HG02884 (cell line): ENCODE measurements at regions not wholly inside any gene's neighbourhood (a gene's known extent, or its start where the extent isn't known, plus 50 kb on each side); places are given as distances from the start of the nearest gene placed in this dataset.
A peak's percentile ranks its signal among the peaks of the same experiment; 100 is the strongest.
"Not testable (repeated sequence)": the region's sequence is repeated elsewhere in the genome, so short reads cannot be mapped to it uniquely, and the experiment has no call there.

ENCODE experiments used
- ATAC-seq: cut with Tn5 transposase; IDR thresholded peaks from one replicate; pipeline ENCODE4 v1.9.1; 2021; ENCODE audit warnings: mild to moderate bottlenecking, moderate library complexity; ENCODE audit not compliant: unreplicated experiment

GRCh38 chrX:124181515-124181914, 150.9 kb upstream of the TEX13D start:
- ATAC-seq = not testable (repeated sequence)

DNA sequence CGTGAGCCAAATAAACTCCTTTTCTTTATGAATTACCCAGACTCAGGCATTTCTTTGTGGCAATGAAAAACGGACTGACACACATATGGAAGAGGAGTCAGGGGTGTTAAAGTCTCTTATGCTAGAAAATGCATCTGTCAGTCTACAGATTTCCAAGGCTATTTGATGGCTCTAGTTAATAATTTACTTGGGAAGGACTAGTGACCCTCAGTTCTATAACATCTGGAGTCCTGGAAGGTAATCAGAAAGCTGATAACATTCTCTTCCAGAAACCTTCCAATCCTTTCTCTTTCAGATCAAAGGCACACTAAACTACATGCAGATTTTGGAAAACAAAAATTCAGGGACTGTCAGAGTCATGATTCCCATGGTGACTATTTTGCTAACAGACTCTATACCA, 142.0 kb upstream of the TEX13D start:
- ATAC-seq = no peak

GRCh38 chrX:124194199-124194598, 138.3 kb upstream of the TEX13D start:
- ATAC-seq = no peak

- no peak for ATAC-seq
These were observed 137.6 kb upstream of the TEX13D start for GRCh38 chrX:124194901-124195300.

GRCh38 chrX:124203311-124203710, 129.1 kb upstream of the TEX13D start:
- no peak for ATAC-seq

DNA sequence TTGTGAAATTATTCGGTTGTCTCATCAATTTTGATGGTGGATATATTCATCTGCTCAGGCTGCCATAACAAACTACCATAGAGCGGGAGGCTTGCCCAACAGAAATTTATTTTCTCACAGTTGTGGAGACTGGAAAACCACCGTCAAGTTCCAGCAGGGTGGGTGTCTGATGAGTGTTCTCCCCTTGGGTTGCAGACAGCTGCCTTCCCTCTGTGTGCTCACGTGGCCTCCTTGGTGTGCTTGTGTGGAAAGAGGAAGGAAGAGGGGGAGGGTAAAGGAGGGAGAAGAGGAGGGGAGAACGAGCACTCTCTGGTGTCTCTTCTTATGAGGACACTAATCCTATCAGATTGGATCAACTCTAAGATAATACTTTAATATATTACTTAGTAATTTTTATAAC, 123.8 kb upstream of the TEX13D start:
- no peak for ATAC-seq

GRCh38 chrX:124209792-124210576, 122.5 kb upstream of the TEX13D start:
- no peak for ATAC-seq

DNA sequence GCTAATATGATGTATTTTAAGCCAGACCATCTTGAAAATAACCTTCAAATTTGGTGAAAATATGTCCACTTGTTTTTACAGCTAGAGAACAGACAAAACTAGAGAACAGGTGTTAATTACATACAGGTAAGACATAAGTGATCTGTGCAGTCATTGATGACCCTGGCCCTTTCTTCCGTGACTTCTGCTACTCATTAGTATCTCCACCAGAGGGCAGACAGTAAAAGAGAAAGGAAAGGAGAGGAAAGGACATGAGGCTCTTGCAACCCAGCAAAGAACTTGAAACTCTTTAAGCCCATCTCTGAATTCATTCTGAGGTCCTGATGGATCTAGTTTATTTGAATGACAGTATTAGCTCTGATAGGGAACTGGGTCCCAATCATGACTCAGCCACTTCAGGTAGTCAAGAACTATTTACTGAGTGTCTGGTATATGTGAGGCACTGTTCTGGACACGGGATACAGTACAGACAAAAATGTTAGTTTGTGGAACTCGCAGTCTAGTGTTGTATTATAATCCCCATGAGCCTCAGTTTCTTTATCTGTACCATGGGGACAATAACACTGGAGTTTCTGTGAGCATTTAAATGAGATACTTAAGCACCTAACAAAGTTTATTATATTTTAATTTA, 121.0 kb upstream of the TEX13D start:
- peak; percentile 90 for ATAC-seq

DNA sequence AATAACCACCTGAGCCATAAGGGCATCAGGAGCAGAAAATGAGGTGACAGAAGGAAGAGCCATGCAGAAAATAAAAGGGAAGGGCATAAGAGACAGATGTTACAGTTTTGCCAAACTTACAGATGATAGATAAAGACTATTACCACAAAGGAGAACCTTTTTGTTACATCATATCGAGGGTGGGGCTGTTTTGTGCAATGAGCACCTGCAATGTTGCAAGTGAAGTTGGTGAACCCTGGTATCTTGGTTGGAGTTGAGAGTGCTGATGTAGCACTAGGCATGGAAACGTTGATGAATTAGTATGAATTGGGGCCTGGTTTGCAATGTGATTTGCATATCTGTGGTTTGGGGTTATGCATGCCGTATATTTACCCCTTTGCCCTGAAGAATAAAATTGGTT, 119.8 kb upstream of the TEX13D start:
- no peak for ATAC-seq

- ATAC-seq = no peak
These were observed 116.7 kb upstream of the TEX13D start for GRCh38 chrX:124215786-124216185.

GRCh38 chrX:124216396-124217115, 115.9 kb upstream of the TEX13D start:
- ATAC-seq = no peak

DNA sequence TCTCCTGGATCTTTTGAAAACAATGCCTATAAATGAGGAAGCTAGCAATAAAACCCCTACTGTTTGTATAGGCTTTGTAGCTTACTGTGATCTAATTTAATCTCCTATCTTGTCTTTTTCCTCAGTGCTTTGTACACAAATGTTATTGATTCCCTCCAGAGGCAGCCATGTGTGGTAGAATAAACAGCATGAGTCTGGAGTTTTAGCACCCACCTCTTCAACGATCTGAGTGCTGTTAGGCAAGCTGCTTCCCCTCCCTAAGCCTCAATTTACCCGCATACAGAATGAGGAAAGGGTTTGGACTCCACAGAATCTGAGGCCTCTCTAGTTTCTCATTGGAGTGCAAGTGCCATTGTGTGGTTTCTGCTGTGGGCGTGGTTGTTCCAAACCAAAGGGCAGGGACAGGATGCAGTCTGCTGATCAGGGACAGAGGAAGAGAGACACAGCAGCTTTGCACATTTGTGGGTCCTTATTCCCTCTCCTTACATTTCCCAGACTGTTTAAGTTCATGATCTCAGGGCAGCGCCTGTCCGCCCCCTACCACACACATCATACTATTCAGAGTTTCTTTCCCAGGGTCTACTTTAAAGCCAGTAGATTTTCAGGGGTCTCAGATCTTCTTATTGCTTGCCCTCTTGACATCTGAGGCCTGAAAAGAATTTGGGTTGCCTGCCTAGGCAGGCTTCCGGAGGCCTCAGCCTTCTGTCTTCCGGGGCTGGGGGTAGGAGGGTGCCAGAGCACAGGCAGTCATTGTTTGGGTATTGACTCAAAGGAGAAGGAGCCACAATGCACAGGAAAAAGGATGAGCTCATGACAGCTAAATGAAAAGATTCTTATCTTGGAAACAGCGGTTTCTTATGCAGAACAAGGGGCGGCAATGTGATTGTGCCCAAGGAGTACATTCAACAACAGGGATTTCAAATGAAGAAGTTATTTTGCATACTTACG, 114.9 kb upstream of the TEX13D start:
- peak; percentile 70 for ATAC-seq

DNA sequence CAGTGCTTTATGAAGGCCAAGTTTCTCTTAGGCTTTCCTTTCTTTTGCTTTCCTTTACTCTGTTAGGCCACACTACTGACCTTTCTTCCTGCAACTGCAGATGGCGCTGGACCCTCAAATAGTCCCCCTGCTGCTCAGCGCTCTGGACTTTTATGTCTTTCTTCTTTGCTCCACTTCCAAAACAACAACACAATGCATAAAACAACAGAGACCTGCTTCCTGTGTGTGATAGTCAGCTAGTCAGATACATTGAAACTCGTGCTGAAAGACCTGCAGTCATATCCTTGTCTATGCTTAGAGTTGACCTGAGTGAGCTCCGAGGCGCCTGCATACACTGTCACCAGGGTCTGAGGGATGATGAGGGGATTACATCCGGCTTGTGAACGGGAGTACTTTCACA, 108.9 kb upstream of the TEX13D start:
- no peak for ATAC-seq

DNA sequence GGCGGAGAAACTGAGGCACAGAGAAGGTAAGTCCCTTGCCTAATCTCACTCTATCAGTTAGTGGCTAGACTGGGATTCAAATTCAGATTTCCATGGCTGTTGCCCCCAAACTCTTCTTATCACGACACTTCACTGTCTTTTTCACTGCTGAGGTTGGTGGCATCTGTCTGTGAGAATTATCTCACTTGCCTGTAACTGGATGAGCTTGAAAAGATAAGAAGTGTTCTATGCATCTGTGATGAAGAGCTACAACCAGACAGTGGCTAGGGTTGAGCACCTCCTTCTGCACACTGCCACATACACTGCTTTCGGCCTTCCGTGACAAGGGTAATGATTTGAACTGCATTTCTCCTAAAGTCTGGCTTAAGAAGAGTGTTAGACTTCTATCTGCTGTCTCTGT, 107.9 kb upstream of the TEX13D start:
- no peak for ATAC-seq

DNA sequence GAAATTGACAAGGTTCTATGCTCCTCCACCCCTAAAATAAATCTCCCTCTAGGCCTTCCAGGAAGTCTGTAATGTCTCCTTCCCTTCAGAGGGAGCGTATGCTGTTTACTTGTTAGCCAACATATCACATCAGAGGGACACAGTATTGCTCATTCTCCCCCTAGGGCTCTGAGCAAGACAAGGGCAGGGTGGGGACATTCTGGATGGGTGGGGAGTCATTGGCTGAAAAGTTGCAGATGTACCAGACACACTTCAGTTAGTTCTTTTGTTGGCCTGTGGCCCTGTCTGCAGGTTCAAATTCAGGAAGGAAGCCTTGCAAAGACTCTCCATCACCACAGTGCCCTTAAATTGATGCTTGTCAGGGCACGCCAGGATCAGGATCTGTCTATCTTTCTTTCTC, 106.3 kb upstream of the TEX13D start:
- ATAC-seq = no peak

- ATAC-seq = no peak
These were observed 103.6 kb upstream of the TEX13D start for GRCh38 chrX:124228849-124229248.

GRCh38 chrX:124229374-124229773, 103.1 kb upstream of the TEX13D start:
- ATAC-seq = no peak

GRCh38 chrX:124230655-124231450, 101.6 kb upstream of the TEX13D start:
- ATAC-seq = no peak

DNA sequence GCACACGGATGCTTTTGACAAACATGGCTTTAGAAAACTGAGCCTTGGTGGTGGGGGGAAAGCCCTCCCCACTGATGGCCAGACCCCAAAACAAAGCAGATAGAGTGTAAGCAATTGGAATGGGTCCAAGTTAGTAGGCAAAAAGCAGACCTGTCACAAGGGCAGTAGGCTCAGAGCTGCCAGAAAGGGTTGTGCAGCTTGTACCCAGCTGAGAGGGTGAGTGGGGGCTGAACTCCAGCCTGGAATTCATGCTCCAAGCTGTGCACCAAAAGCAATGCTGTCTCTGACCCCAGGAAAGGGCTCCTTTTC, 101.1 kb upstream of the TEX13D start:
- ATAC-seq = no peak

GRCh38 chrX:124232523-124233201, 99.8 kb upstream of the TEX13D start:
- peak; percentile 94 for ATAC-seq
